ENCODE measurements at regions not wholly inside any gene's neighbourhood (a gene's known extent, or its start where the extent isn't known, plus 50 kb on each side); places are given as distances from the start of the nearest gene placed in this dataset.
"Not testable (repeated sequence)": the region's sequence is repeated elsewhere in the genome, so short reads cannot be mapped to it uniquely, and the experiment has no call there.

- 72% methylated on average over 12 of the region's 12 CpGs for WGBS (ENCODE audit: insufficient coverage)
- Histone ChIP-seq H3K4me1 (ENCODE audit: control insufficient read depth, insufficient read depth, low read length) (peaks cover 9% of the 10 kb centered on the region), H3K27ac (ENCODE audit: low read depth, low read length) (no peak overlapping the region), H3K27me3 (ENCODE audit: control insufficient read depth, insufficient read depth, low read length) (no peaks in the 10 kb centered on the region), H3K36me3 (ENCODE audit: control insufficient read depth, insufficient read depth, low read length) (peaks cover 7% of the 10 kb centered on the region), H3K4me3 (ENCODE audit: low read depth, low read length) (no peak overlapping the region), H3K9me3 (ENCODE audit: control insufficient read depth, insufficient read depth, low read length) (no peaks in the 10 kb centered on the region)
- peak in 1 of 6 donors; percentile 69 for DNase-seq (ENCODE audit: low read depth in 4 of 6, low spot score in 6 of 6)
These were observed 103.2 kb downstream of the SLC25A47 start for GRCh38 chr14:100426314-100426713.

- peaks cover 7% of the 10 kb centered on the region for H3K36me3 ChIP-seq (ENCODE audit: control insufficient read depth, insufficient read depth, low read length)
- H3K27me3 ChIP-seq (ENCODE audit: control insufficient read depth, insufficient read depth, low read length): no peaks in the 10 kb centered on the region
- H3K9me3 ChIP-seq (ENCODE audit: control insufficient read depth, insufficient read depth, low read length): no peaks in the 10 kb centered on the region
- no peak overlapping the region for H3K27ac ChIP-seq (ENCODE audit: low read depth, low read length)
- WGBS (ENCODE audit: insufficient coverage): 89% methylated on average over 6 of the region's 6 CpGs
- peaks cover 9% of the 10 kb centered on the region for H3K4me1 ChIP-seq (ENCODE audit: control insufficient read depth, insufficient read depth, low read length)
- DNase-seq (ENCODE audit: low read depth in 4 of 6, low spot score in 6 of 6): no peak
- no peak overlapping the region for H3K4me3 ChIP-seq (ENCODE audit: low read depth, low read length)
These were observed 104.0 kb downstream of the SLC25A47 start for GRCh38 chr14:100427166-100427565.

- H3K4me3 ChIP-seq (ENCODE audit: low read depth, low read length): no peak overlapping the region
- H3K36me3 ChIP-seq (ENCODE audit: control insufficient read depth, insufficient read depth, low read length): peaks cover 7% of the 10 kb centered on the region
- WGBS (ENCODE audit: insufficient coverage): 88% methylated on average over 8 of the region's 9 CpGs
- no peak overlapping the region for H3K27ac ChIP-seq (ENCODE audit: low read depth, low read length)
- H3K9me3 ChIP-seq (ENCODE audit: control insufficient read depth, insufficient read depth, low read length): no peaks in the 10 kb centered on the region
- no peaks in the 10 kb centered on the region for H3K27me3 ChIP-seq (ENCODE audit: control insufficient read depth, insufficient read depth, low read length)
- DNase-seq (ENCODE audit: low read depth in 4 of 6, low spot score in 6 of 6): peak in 1 of 6 donors; percentile 67
- peaks cover 9% of the 10 kb centered on the region for H3K4me1 ChIP-seq (ENCODE audit: control insufficient read depth, insufficient read depth, low read length)
These were observed 105.6 kb downstream of the SLC25A47 start for GRCh38 chr14:100428727-100429126.

- Histone ChIP-seq H3K27me3 (ENCODE audit: control insufficient read depth, insufficient read depth, low read length) (no peaks in the 10 kb centered on the region), H3K27ac (ENCODE audit: low read depth, low read length) (no peak overlapping the region), H3K9me3 (ENCODE audit: control insufficient read depth, insufficient read depth, low read length) (no peaks in the 10 kb centered on the region), H3K4me3 (ENCODE audit: low read depth, low read length) (no peak overlapping the region), H3K36me3 (ENCODE audit: control insufficient read depth, insufficient read depth, low read length) (peaks cover 5% of the 10 kb centered on the region), H3K4me1 (ENCODE audit: control insufficient read depth, insufficient read depth, low read length) (peaks cover 5% of the 10 kb centered on the region)
- WGBS (ENCODE audit: insufficient coverage): 80% methylated on average over 1 of the region's 3 CpGs
- no peak for DNase-seq (ENCODE audit: low read depth in 4 of 6, low spot score in 6 of 6)
These were observed 106.4 kb downstream of the SLC25A47 start for GRCh38 chr14:100429537-100429936.

GRCh38 chr14:100430571-100430970 lies 107.4 kb downstream of the SLC25A47 start:
- Histone ChIP-seq H3K9me3 (ENCODE audit: control insufficient read depth, insufficient read depth, low read length) (no peaks in the 10 kb centered on the region), H3K27ac (ENCODE audit: low read depth, low read length) (no peak overlapping the region), H3K4me1 (ENCODE audit: control insufficient read depth, insufficient read depth, low read length) (peaks cover 5% of the 10 kb centered on the region), H3K36me3 (ENCODE audit: control insufficient read depth, insufficient read depth, low read length) (peaks cover 5% of the 10 kb centered on the region), H3K4me3 (ENCODE audit: low read depth, low read length) (no peak overlapping the region), H3K27me3 (ENCODE audit: control insufficient read depth, insufficient read depth, low read length) (no peaks in the 10 kb centered on the region)
- DNase-seq (ENCODE audit: low read depth in 4 of 6, low spot score in 6 of 6): no peak
- 93% methylated on average over 9 of the region's 11 CpGs for WGBS (ENCODE audit: insufficient coverage)

GRCh38 chr14:100431461-100431860 lies 108.3 kb downstream of the SLC25A47 start:
- 100% methylated on average over 1 of the region's 4 CpGs for WGBS (ENCODE audit: insufficient coverage)
- H3K4me1 ChIP-seq (ENCODE audit: control insufficient read depth, insufficient read depth, low read length); H3K27ac ChIP-seq (ENCODE audit: low read depth, low read length): not testable (repeated sequence)

GRCh38 chr14:100432652-100433427 lies 109.7 kb downstream of the SLC25A47 start:
- no peaks in the 10 kb centered on the region for H3K9me3 ChIP-seq (ENCODE audit: control insufficient read depth, insufficient read depth, low read length)
- H3K4me1 ChIP-seq (ENCODE audit: control insufficient read depth, insufficient read depth, low read length): peaks cover 10% of the 10 kb centered on the region
- DNase-seq (ENCODE audit: low read depth in 4 of 6, low spot score in 6 of 6): no peak
- no peak overlapping the region for H3K27ac ChIP-seq (ENCODE audit: low read depth, low read length)
- no peak overlapping the region for H3K4me3 ChIP-seq (ENCODE audit: low read depth, low read length)
- 78% methylated on average over 1 of the region's 5 CpGs for WGBS (ENCODE audit: insufficient coverage)
- H3K27me3 ChIP-seq (ENCODE audit: control insufficient read depth, insufficient read depth, low read length): no peaks in the 10 kb centered on the region
- H3K36me3 ChIP-seq (ENCODE audit: control insufficient read depth, insufficient read depth, low read length): peaks cover 5% of the 10 kb centered on the region

More at GRCh38 chr14:100431461-100431860, 108.3 kb downstream of the SLC25A47 start:
- not testable (repeated sequence) for DNase-seq (ENCODE audit: low read depth in 4 of 6, low spot score in 6 of 6); H3K36me3 ChIP-seq (ENCODE audit: control insufficient read depth, insufficient read depth, low read length); H3K9me3 ChIP-seq (ENCODE audit: control insufficient read depth, insufficient read depth, low read length); H3K27me3 ChIP-seq (ENCODE audit: control insufficient read depth, insufficient read depth, low read length); H3K4me3 ChIP-seq (ENCODE audit: low read depth, low read length)

GRCh38 chr14:100433428-100433814 lies 110.3 kb downstream of the SLC25A47 start:
- Histone ChIP-seq H3K27me3 (ENCODE audit: control insufficient read depth, insufficient read depth, low read length) (no peaks in the 10 kb centered on the region), H3K4me3 (ENCODE audit: low read depth, low read length) (no peak overlapping the region), H3K36me3 (ENCODE audit: control insufficient read depth, insufficient read depth, low read length) (no peaks in the 10 kb centered on the region), H3K27ac (ENCODE audit: low read depth, low read length) (no peak overlapping the region), H3K4me1 (ENCODE audit: control insufficient read depth, insufficient read depth, low read length) (peaks cover 11% of the 10 kb centered on the region), H3K9me3 (ENCODE audit: control insufficient read depth, insufficient read depth, low read length) (no peaks in the 10 kb centered on the region)
- no peak for DNase-seq (ENCODE audit: low read depth in 4 of 6, low spot score in 6 of 6)
- 80% methylated on average over 1 of the region's 4 CpGs for WGBS (ENCODE audit: insufficient coverage)

GRCh38 chr14:100434033-100434601 lies 111.0 kb downstream of the SLC25A47 start:
- H3K27ac ChIP-seq (ENCODE audit: low read depth, low read length): no peak overlapping the region
- peaks cover 18% of the 10 kb centered on the region for H3K4me1 ChIP-seq (ENCODE audit: control insufficient read depth, insufficient read depth, low read length)
- no peaks in the 10 kb centered on the region for H3K9me3 ChIP-seq (ENCODE audit: control insufficient read depth, insufficient read depth, low read length)
- H3K4me3 ChIP-seq (ENCODE audit: low read depth, low read length): no peak overlapping the region
- no CpG with 5 or more reads among the region's 3 CpGs for WGBS (ENCODE audit: insufficient coverage)
- DNase-seq (ENCODE audit: low read depth in 4 of 6, low spot score in 6 of 6): no peak
- H3K27me3 ChIP-seq (ENCODE audit: control insufficient read depth, insufficient read depth, low read length): no peaks in the 10 kb centered on the region
- no peaks in the 10 kb centered on the region for H3K36me3 ChIP-seq (ENCODE audit: control insufficient read depth, insufficient read depth, low read length)

- Histone ChIP-seq H3K27ac (ENCODE audit: low read depth, low read length) (no peak overlapping the region), H3K4me3 (ENCODE audit: low read depth, low read length) (no peak overlapping the region), H3K27me3 (ENCODE audit: control insufficient read depth, insufficient read depth, low read length) (no peaks in the 10 kb centered on the region), H3K36me3 (ENCODE audit: control insufficient read depth, insufficient read depth, low read length) (no peaks in the 10 kb centered on the region), H3K9me3 (ENCODE audit: control insufficient read depth, insufficient read depth, low read length) (no peaks in the 10 kb centered on the region), H3K4me1 (ENCODE audit: control insufficient read depth, insufficient read depth, low read length) (peaks cover 27% of the 10 kb centered on the region)
- WGBS (ENCODE audit: insufficient coverage): 82% methylated on average over 5 of the region's 6 CpGs
- DNase-seq (ENCODE audit: low read depth in 4 of 6, low spot score in 6 of 6): no peak
These were observed 111.8 kb downstream of the SLC25A47 start for GRCh38 chr14:100434911-100435438.

Measured in spinal cord (tissue), 9 donors.